GM18517 (cell line): ENCODE measurements at regions not wholly inside any gene's neighbourhood (a gene's known extent, or its start where the extent isn't known, plus 50 kb on each side); places are given as distances from the start of the nearest gene placed in this dataset.

ENCODE experiments used
- ATAC-seq: cut with Tn5 transposase; IDR thresholded peaks from one replicate; pipeline ENCODE4 v1.9.1; 2021; ENCODE audit warnings: mild to moderate bottlenecking, moderate library complexity; ENCODE audit not compliant: unreplicated experiment

- no peak for ATAC-seq
Measured at GRCh38 chr5:96075579-96076289, 114.1 kb upstream of the ELL2 start.

GRCh38 chr5:96074870-96075269 lies 113.2 kb upstream of the ELL2 start:
- ATAC-seq = no peak

- ATAC-seq = no peak
Measured at GRCh38 chr5:96074460-96074859, 112.8 kb upstream of the ELL2 start.

- ATAC-seq = no peak
Measured at GRCh38 chr5:96072791-96073165, 111.1 kb upstream of the ELL2 start.

- no peak for ATAC-seq
Measured at GRCh38 chr5:96072138-96072790, 110.6 kb upstream of the ELL2 start.

- no peak for ATAC-seq
Measured at GRCh38 chr5:96070622-96071225, 109.1 kb upstream of the ELL2 start.

GRCh38 chr5:96067894-96068614 lies 106.4 kb upstream of the ELL2 start:
- no peak for ATAC-seq

- ATAC-seq = no peak
Measured at GRCh38 chr5:96067251-96067650, 105.6 kb upstream of the ELL2 start.

- no peak for ATAC-seq
Measured at GRCh38 chr5:96066386-96066719, 104.7 kb upstream of the ELL2 start.

- ATAC-seq = no peak
Measured at GRCh38 chr5:96065685-96066385, 104.2 kb upstream of the ELL2 start.

GRCh38 chr5:96064877-96065276 lies 103.2 kb upstream of the ELL2 start:
- no peak for ATAC-seq

- ATAC-seq = no peak
Measured at GRCh38 chr5:96062836-96063235, 101.2 kb upstream of the ELL2 start.

GRCh38 chr5:96058084-96058483 lies 96.4 kb upstream of the ELL2 start:
- ATAC-seq = no peak

- ATAC-seq = no peak
Measured at GRCh38 chr5:96054311-96055030, 92.8 kb upstream of the ELL2 start.

- ATAC-seq = no peak
Measured at GRCh38 chr5:96053063-96053735, 91.5 kb upstream of the ELL2 start.

- no peak for ATAC-seq
Measured at GRCh38 chr5:96052374-96052773, 90.7 kb upstream of the ELL2 start.

GRCh38 chr5:96051401-96051830 lies 89.8 kb upstream of the ELL2 start:
- ATAC-seq = no peak

- ATAC-seq = no peak
Measured at GRCh38 chr5:96050273-96050880, 88.7 kb upstream of the ELL2 start.
